GM23248 (cell line): ENCODE measurements at regions not wholly inside any gene's neighbourhood (a gene's known extent, or its start where the extent isn't known, plus 50 kb on each side); places are given as distances from the start of the nearest gene placed in this dataset.

Experiments used
- DNase-seq: peaks from one replicate; pipeline ENCODE4 v3.0.0-alpha.2; 2015
- H2AFZ ChIP-seq: fragments of 200-600 bp; sonication (generic); 2 replicates; pipeline ENCODE4 v1.6.1; 2016; ENCODE audit warnings: antibody characterized with exemption
- H3F3A ChIP-seq: fragments of 200-600 bp; sonication (generic); 2 replicates; pipeline ENCODE4 v1.6.1; 2016; ENCODE audit warnings: mild to moderate bottlenecking, antibody characterized with exemption, mixed run types; ENCODE audit not compliant: insufficient read depth
- H3K27ac ChIP-seq: fragments of 200-600 bp; sonication (generic); 2 replicates; pipeline ENCODE4 v1.5.1; 2016; ENCODE audit warnings: mild to moderate bottlenecking
- H3K27me3 ChIP-seq: fragments of 200-600 bp; sonication (generic); replicated peaks from 2 replicates; pipeline ENCODE4 v1.6.1; 2016; ENCODE audit warnings: mild to moderate bottlenecking; ENCODE audit not compliant: insufficient read depth
- H3K36me3 ChIP-seq: fragments of 200-600 bp; sonication (generic); 2 replicates; pipeline ENCODE4 v1.6.1; 2016; ENCODE audit warnings: low read depth, mild to moderate bottlenecking
- H3K4me1 ChIP-seq: fragments of 200-600 bp; sonication (generic); 2 replicates; pipeline ENCODE4 v1.6.1; 2016; ENCODE audit warnings: mild to moderate bottlenecking; ENCODE audit not compliant: insufficient read depth
- H3K4me2 ChIP-seq: fragments of 200-600 bp; sonication (generic); one replicate; pipeline ENCODE4 v1.6.1; 2016; ENCODE audit warnings: mild to moderate bottlenecking; ENCODE audit not compliant: unreplicated experiment
- H3K4me3 ChIP-seq: fragments of 200-600 bp; sonication (generic); 2 replicates; pipeline ENCODE4 v1.5.1; 2016; ENCODE audit warnings: mild to moderate bottlenecking
- H3K79me2 ChIP-seq: fragments of 200-600 bp; sonication (generic); 2 replicates; pipeline ENCODE4 v1.6.1; 2016; ENCODE audit warnings: mild to moderate bottlenecking; ENCODE audit not compliant: insufficient read depth
- H3K9ac ChIP-seq: fragments of 200-600 bp; sonication (generic); 2 replicates; pipeline ENCODE4 v1.6.1; 2016; ENCODE audit warnings: mild to moderate bottlenecking
- H3K9me2 ChIP-seq: fragments of 200-600 bp; sonication (generic); 2 replicates; pipeline ENCODE4 v1.6.1; 2016; ENCODE audit warnings: mixed run types, mild to moderate bottlenecking, moderate library complexity; ENCODE audit not compliant: insufficient read depth
- H3K9me3 ChIP-seq: fragments of 200-600 bp; sonication (generic); one replicate; pipeline ENCODE4 v1.6.1; 2017; ENCODE audit warnings: low read depth
- H4K20me1 ChIP-seq: fragments of 200-600 bp; sonication (generic); 2 replicates; pipeline ENCODE4 v1.6.0; 2016; ENCODE audit not compliant: insufficient read depth
- EZH2 ChIP-seq: fragments of 200-600 bp; sonication (generic); IDR thresholded peaks from 2 replicates; pipeline ENCODE4 v1.6.1; 2018; ENCODE audit warnings: antibody characterized with exemption, mild to moderate bottlenecking; ENCODE audit not compliant: insufficient read depth, poor library complexity, severe bottlenecking
- EZH2phosphoT487 ChIP-seq: fragments of 200-600 bp; sonication (generic); IDR thresholded peaks from 2 replicates; pipeline ENCODE4 v1.6.1; 2018; ENCODE audit warnings: antibody characterized with exemption, moderate library complexity, mild to moderate bottlenecking, low read depth; ENCODE audit not compliant: insufficient read depth
- WGBS, 2 experiments: methylation state at CpG; one replicate each; pipeline ENCODE4 v1.1.6; 2015 to 2017; ENCODE audit warnings: low lambda C conversion rate in 2 of 2, low coverage in 1 of 2; ENCODE audit errors: missing lambda C conversion rate in 2 of 2; 5-methylcytosine and 5-hydroxymethylcytosine counted together
- in situ Hi-C: fragments of 300-500 bp; cut with MboI; formaldehyde crosslinking; loops from 2 replicates; pipeline ENCODE4 v1.15.0; 2020

GRCh38 chrX:45783002-45783401, 582.3 kb upstream of the DIPK2B start:
- Histone ChIP-seq H3K9ac (no peak overlapping the region), H2AFZ (no peak overlapping the region), H4K20me1 (no peaks in the 10 kb centered on the region), H3K9me2 (no peaks in the 10 kb centered on the region), H3K4me2 (no peak overlapping the region), H3F3A (peaks cover 17% of the 10 kb centered on the region; the same call in 1 of the 2 replicates), H3K27me3 (no peaks in the 10 kb centered on the region), H3K4me3 (no peak overlapping the region), H3K9me3 (no peaks in the 10 kb centered on the region), H3K27ac (peak overlapping the region; percentile 56; the same call in 1 of the 2 replicates), H3K36me3 (no peaks in the 10 kb centered on the region), H3K4me1 (peaks cover 37% of the 10 kb centered on the region), H3K79me2 (peaks cover 98% of the 10 kb centered on the region)
- no peak for DNase-seq
- WGBS, 2 experiments, result 95 to 97% methylated on average over 6 of the region's 6 CpGs
- in situ Hi-C loops, result no loop called here
- no peak for TF ChIP-seq EZH2phosphoT487
- TF ChIP-seq EZH2, result no peak

- Histone ChIP-seq H3K4me2 (no peak overlapping the region), H3K79me2 (peaks cover 98% of the 10 kb centered on the region), H3K4me3 (no peak overlapping the region; the same call in 1 of the 2 replicates), H3K9me2 (no peaks in the 10 kb centered on the region), H3K9me3 (no peaks in the 10 kb centered on the region), H3K27ac (peak overlapping the region; percentile 56), H3K4me1 (peaks cover 27% of the 10 kb centered on the region), H2AFZ (no peak overlapping the region), H3F3A (peaks cover 15% of the 10 kb centered on the region; the same call in 1 of the 2 replicates), H3K27me3 (no peaks in the 10 kb centered on the region), H3K9ac (peak overlapping the region; percentile 11; the same call in 1 of the 2 replicates), H4K20me1 (no peaks in the 10 kb centered on the region), H3K36me3 (no peaks in the 10 kb centered on the region)
- DNase-seq, result peak; percentile 80
- 41 to 46% methylated on average over 4 of the region's 4 CpGs for WGBS, 2 experiments
- TF ChIP-seq EZH2phosphoT487 (no peak), EZH2 (no peak)
- in situ Hi-C loops, result no loop called here
Observed at GRCh38 chrX:45781901-45782553, 581.4 kb upstream of the DIPK2B start.

- Histone ChIP-seq H3K27ac (peak overlapping the region; percentile 65), H3F3A (peaks cover 43% of the 10 kb centered on the region), H3K9ac (peak overlapping the region; percentile 25; the same call in 1 of the 2 replicates), H3K79me2 (peaks cover 88% of the 10 kb centered on the region), H3K4me2 (peak overlapping the region; percentile 48), H3K9me3 (no peaks in the 10 kb centered on the region), H4K20me1 (no peaks in the 10 kb centered on the region), H2AFZ (no peak overlapping the region), H3K9me2 (no peaks in the 10 kb centered on the region), H3K4me3 (no peak overlapping the region), H3K27me3 (no peaks in the 10 kb centered on the region), H3K4me1 (peaks cover 51% of the 10 kb centered on the region), H3K36me3 (no peaks in the 10 kb centered on the region)
- 6 to 25% methylated on average over 1 of the region's 1 CpG for WGBS, 2 experiments
- peak; percentile 50 for DNase-seq
- in situ Hi-C loops, result no loop called here
- TF ChIP-seq EZH2, result no peak
- TF ChIP-seq EZH2phosphoT487, result no peak
Observed at GRCh38 chrX:45778616-45779015, 577.9 kb upstream of the DIPK2B start.

GRCh38 chrX:45777366-45777765, 576.7 kb upstream of the DIPK2B start:
- WGBS, 2 experiments, result 94 to 100% methylated on average over 3 of the region's 3 CpGs
- Histone ChIP-seq H3K9ac (no peak overlapping the region), H3K27ac (no peak overlapping the region), H3K4me3 (no peak overlapping the region), H2AFZ (no peak overlapping the region), H3K9me2 (no peaks in the 10 kb centered on the region), H3K4me2 (no peak overlapping the region), H3K79me2 (peaks cover 88% of the 10 kb centered on the region), H3K4me1 (peaks cover 61% of the 10 kb centered on the region), H3F3A (peaks cover 50% of the 10 kb centered on the region), H3K36me3 (no peaks in the 10 kb centered on the region), H4K20me1 (no peaks in the 10 kb centered on the region), H3K9me3 (no peaks in the 10 kb centered on the region), H3K27me3 (no peaks in the 10 kb centered on the region)
- TF ChIP-seq EZH2 (no peak), EZH2phosphoT487 (no peak)
- in situ Hi-C loops, result no loop called here
- no peak for DNase-seq
